Activated naive CD8-positive, alpha-beta T cell treated with anti-CD3 and anti-CD28 coated beads for 36 hours (primary cell): ENCODE measurements at regions not wholly inside any gene's neighbourhood (a gene's known extent, or its start where the extent isn't known, plus 50 kb on each side); places are given as distances from the start of the nearest gene placed in this dataset.

ENCODE experiments used
- DNase-seq: peaks from one replicate; pipeline ENCODE4 v3.0.0; 2021
- H3K27ac Mint-ChIP-seq: one replicate; pipeline ENCODE4 v1.8.0; 2022; ENCODE audit warnings: mild to moderate bottlenecking, moderate library complexity, mixed read lengths
- H3K27me3 Mint-ChIP-seq: one replicate; pipeline ENCODE4 v1.8.0; 2022; ENCODE audit warnings: mild to moderate bottlenecking, mixed read lengths
- H3K36me3 Mint-ChIP-seq: one replicate; pipeline ENCODE4 v1.8.0; 2021; ENCODE audit warnings: mild to moderate bottlenecking, mixed read lengths
- H3K4me1 Mint-ChIP-seq: one replicate; pipeline ENCODE4 v1.8.0; 2021; ENCODE audit warnings: mixed read lengths
- H3K4me3 Mint-ChIP-seq: one replicate; pipeline ENCODE4 v1.8.0; 2022; ENCODE audit warnings: mild to moderate bottlenecking, moderate library complexity, mixed read lengths
- H3K9me3 Mint-ChIP-seq: one replicate; pipeline ENCODE4 v1.8.0; 2022; ENCODE audit warnings: mixed read lengths

GRCh38 chr3:13707456-13707855 lies 158.5 kb downstream of the FBLN2 start:
- no peak overlapping the region for H3K27ac Mint-ChIP-seq
- peaks cover 14% of the 10 kb centered on the region for H3K27me3 Mint-ChIP-seq
- no peaks in the 10 kb centered on the region for H3K4me1 Mint-ChIP-seq
- no peak overlapping the region for H3K4me3 Mint-ChIP-seq
- H3K36me3 Mint-ChIP-seq: peaks cover 3% of the 10 kb centered on the region
- no peak for DNase-seq
- peaks cover 45% of the 10 kb centered on the region for H3K9me3 Mint-ChIP-seq

DNA sequence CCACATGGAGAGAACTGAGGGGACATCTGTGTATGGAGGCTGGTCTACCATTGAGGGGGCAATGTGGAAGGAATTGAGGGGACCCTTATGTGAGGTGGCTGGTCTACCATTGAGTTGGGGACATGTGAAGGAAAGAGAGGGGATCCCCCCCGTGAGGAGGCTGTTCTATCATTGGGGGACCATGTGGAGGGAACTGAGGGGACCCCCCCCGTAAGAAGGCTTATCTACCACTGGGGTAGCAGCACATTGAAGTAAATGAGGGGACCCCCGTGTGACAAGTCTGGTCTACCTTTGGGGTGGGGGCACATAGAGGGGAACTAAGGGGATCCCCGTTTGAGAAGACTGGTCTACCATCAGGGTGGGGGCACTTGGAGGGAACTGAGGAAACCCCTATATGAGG lies 158.0 kb downstream of the FBLN2 start:
- peaks cover 3% of the 10 kb centered on the region for H3K36me3 Mint-ChIP-seq
- no peak overlapping the region for H3K27ac Mint-ChIP-seq
- peaks cover 42% of the 10 kb centered on the region for H3K9me3 Mint-ChIP-seq
- no peaks in the 10 kb centered on the region for H3K4me1 Mint-ChIP-seq
- H3K27me3 Mint-ChIP-seq: peaks cover 13% of the 10 kb centered on the region
- DNase-seq: no peak
- H3K4me3 Mint-ChIP-seq: no peak overlapping the region

- Mint-ChIP-seq H3K27me3 (peaks cover 13% of the 10 kb centered on the region), H3K27ac (no peak overlapping the region), H3K36me3 (peaks cover 3% of the 10 kb centered on the region), H3K9me3 (peaks cover 38% of the 10 kb centered on the region), H3K4me1 (no peaks in the 10 kb centered on the region), H3K4me3 (no peak overlapping the region)
- DNase-seq: no peak
Measured at GRCh38 chr3:13706451-13706850, 157.5 kb downstream of the FBLN2 start.

DNA sequence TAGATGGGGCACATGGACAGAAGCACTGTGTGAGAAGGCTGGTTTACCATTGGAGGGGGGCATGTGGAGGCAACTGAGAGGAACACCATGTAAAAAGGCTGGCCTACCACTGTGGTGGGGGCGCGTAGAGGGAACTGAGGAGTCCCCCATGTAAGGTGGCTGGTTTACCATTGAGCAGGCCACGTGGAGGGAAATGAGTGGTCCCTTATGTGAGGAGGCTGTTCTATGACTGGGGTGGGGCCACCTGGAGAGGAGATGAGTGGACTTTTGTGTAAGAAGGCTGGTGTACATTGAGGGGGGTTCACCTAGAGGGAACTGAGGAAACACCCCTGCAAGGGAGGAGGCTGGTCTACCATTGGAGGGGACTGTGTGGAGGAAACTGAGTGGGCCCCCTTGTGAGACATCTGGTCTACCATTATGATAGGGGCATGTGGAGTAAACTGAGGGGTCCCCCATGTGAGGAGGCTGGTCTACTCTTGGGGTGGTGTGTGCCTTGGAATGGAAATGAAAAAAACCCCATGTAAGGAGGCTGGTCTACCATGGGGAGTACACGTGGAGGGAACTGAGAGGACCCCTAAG lies 156.9 kb downstream of the FBLN2 start:
- peaks cover under 1% of the 10 kb centered on the region for H3K36me3 Mint-ChIP-seq
- H3K4me1 Mint-ChIP-seq: no peaks in the 10 kb centered on the region
- H3K9me3 Mint-ChIP-seq: peaks cover 31% of the 10 kb centered on the region
- no peak overlapping the region for H3K27ac Mint-ChIP-seq
- H3K27me3 Mint-ChIP-seq: peaks cover 13% of the 10 kb centered on the region
- H3K4me3 Mint-ChIP-seq: no peak overlapping the region
- DNase-seq: no peak

GRCh38 chr3:13705051-13705450 lies 156.1 kb downstream of the FBLN2 start:
- no peaks in the 10 kb centered on the region for H3K4me1 Mint-ChIP-seq
- no peak overlapping the region for H3K4me3 Mint-ChIP-seq
- no peaks in the 10 kb centered on the region for H3K36me3 Mint-ChIP-seq
- H3K27ac Mint-ChIP-seq: no peak overlapping the region
- no peak for DNase-seq
- peaks cover 13% of the 10 kb centered on the region for H3K27me3 Mint-ChIP-seq
- peaks cover 26% of the 10 kb centered on the region for H3K9me3 Mint-ChIP-seq

- Mint-ChIP-seq H3K9me3 (peaks cover 23% of the 10 kb centered on the region), H3K4me3 (no peak overlapping the region), H3K27ac (no peak overlapping the region), H3K4me1 (no peaks in the 10 kb centered on the region), H3K36me3 (no peaks in the 10 kb centered on the region), H3K27me3 (peaks cover 10% of the 10 kb centered on the region)
- no peak for DNase-seq
Measured at GRCh38 chr3:13704174-13704573, 155.2 kb downstream of the FBLN2 start.

DNA sequence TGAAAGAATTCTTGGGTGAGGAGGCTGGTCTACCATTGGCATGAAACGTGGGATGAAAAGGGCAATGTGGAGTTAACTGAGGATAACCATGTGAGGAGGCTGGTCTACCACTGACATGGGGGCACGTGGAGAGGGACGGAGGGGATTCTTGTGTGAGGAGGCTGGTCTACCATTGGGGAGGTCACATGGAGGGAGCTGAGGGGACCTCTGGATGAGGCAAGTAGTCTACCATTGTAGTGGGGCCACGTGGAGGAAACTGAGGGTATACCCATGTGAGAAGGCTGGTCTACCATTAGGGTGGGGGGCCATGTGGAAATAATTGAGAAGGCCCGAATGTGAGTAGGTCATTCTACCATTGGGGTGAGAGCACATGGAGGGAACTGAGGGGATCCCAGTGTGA lies 154.1 kb downstream of the FBLN2 start:
- H3K4me3 Mint-ChIP-seq: no peak overlapping the region
- H3K4me1 Mint-ChIP-seq: no peaks in the 10 kb centered on the region
- no peak overlapping the region for H3K27ac Mint-ChIP-seq
- peaks cover 10% of the 10 kb centered on the region for H3K27me3 Mint-ChIP-seq
- peaks cover 16% of the 10 kb centered on the region for H3K9me3 Mint-ChIP-seq
- no peaks in the 10 kb centered on the region for H3K36me3 Mint-ChIP-seq
- no peak for DNase-seq

DNA sequence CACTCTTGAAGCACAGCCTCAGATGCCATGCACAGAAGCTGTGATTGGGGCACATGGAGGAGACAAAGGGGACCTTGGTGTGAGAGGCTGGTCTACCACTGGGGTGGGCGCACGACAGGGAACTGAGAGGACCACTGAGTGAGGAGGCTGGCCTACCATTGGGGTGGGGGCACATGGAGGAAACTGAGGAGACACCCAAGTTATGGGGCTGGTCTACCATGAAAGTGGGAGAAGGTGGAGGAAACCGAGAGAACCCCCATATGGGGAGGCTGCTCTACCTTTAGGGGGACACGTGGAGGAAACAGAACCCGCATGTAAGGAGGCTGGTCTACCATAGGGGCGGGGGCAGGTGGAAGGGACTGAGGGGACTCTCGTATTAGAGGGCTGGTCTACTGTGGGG lies 153.4 kb downstream of the FBLN2 start:
- Mint-ChIP-seq H3K27ac (no peak overlapping the region), H3K4me1 (no peaks in the 10 kb centered on the region), H3K36me3 (no peaks in the 10 kb centered on the region), H3K4me3 (no peak overlapping the region), H3K9me3 (peaks cover 10% of the 10 kb centered on the region), H3K27me3 (peaks cover 10% of the 10 kb centered on the region)
- no peak for DNase-seq

- Mint-ChIP-seq H3K27ac (no peak overlapping the region), H3K4me1 (no peaks in the 10 kb centered on the region), H3K4me3 (no peak overlapping the region), H3K27me3 (peaks cover 10% of the 10 kb centered on the region), H3K9me3 (peaks cover 4% of the 10 kb centered on the region), H3K36me3 (no peaks in the 10 kb centered on the region)
- no peak for DNase-seq
Measured at GRCh38 chr3:13700889-13701288, 152.0 kb downstream of the FBLN2 start.

DNA sequence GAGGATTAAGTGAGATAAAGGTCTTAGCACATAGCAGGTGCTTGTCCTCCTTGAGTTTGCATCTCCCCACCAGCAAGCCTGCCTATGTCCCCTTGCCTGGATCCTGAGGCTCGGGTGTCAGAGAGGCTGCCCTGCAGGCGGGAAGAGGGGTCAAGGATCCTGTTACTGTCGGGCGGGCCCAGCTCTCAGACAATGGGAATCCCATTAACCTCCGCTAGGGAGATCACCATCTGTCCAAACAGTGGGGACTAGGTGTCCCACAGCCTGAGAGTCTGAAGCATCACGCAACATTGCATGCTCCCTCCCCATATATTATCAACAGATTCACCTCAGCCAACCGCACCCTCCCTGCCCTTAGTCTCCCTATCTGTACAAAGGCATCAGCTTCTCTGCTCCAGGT lies 151.4 kb downstream of the FBLN2 start:
- no peaks in the 10 kb centered on the region for H3K36me3 Mint-ChIP-seq
- peaks cover 4% of the 10 kb centered on the region for H3K9me3 Mint-ChIP-seq
- H3K4me3 Mint-ChIP-seq: no peak overlapping the region
- H3K4me1 Mint-ChIP-seq: no peaks in the 10 kb centered on the region
- DNase-seq: no peak
- H3K27me3 Mint-ChIP-seq: peaks cover 10% of the 10 kb centered on the region
- no peak overlapping the region for H3K27ac Mint-ChIP-seq

GRCh38 chr3:13696699-13697098 lies 147.8 kb downstream of the FBLN2 start:
- Mint-ChIP-seq H3K9me3 (no peaks in the 10 kb centered on the region), H3K4me3 (no peak overlapping the region), H3K4me1 (no peaks in the 10 kb centered on the region), H3K27me3 (no peaks in the 10 kb centered on the region), H3K36me3 (no peaks in the 10 kb centered on the region), H3K27ac (no peak overlapping the region)
- no peak for DNase-seq

DNA sequence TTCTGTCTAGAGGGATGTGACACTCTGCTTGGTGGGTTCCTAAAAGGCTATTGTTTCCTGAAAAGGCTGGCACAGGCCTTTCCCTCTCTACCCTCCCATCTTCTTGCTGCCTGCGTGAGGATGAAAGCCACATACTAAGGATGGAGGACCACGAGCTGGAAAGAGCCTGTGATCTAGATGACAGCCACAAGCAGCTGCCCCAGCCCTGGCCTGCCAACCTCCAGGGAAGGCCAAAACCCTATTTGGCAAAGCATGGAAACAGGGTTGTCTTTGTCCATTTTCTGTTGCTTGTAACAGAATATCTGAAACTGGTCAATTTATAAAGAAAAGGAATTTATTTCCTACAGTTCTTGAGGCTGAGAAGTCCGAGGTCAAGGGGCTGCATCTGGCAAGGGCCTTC lies 144.5 kb downstream of the FBLN2 start:
- H3K27me3 Mint-ChIP-seq: no peaks in the 10 kb centered on the region
- DNase-seq: no peak
- H3K4me3 Mint-ChIP-seq: no peak overlapping the region
- no peak overlapping the region for H3K27ac Mint-ChIP-seq
- H3K4me1 Mint-ChIP-seq: no peaks in the 10 kb centered on the region
- no peaks in the 10 kb centered on the region for H3K9me3 Mint-ChIP-seq
- no peaks in the 10 kb centered on the region for H3K36me3 Mint-ChIP-seq

GRCh38 chr3:13690636-13691035 lies 141.7 kb downstream of the FBLN2 start:
- DNase-seq: no peak
- H3K4me1 Mint-ChIP-seq: no peaks in the 10 kb centered on the region
- no peaks in the 10 kb centered on the region for H3K36me3 Mint-ChIP-seq
- H3K27ac Mint-ChIP-seq: no peak overlapping the region
- H3K9me3 Mint-ChIP-seq: no peaks in the 10 kb centered on the region
- H3K27me3 Mint-ChIP-seq: peaks cover 2% of the 10 kb centered on the region
- H3K4me3 Mint-ChIP-seq: no peak overlapping the region

DNA sequence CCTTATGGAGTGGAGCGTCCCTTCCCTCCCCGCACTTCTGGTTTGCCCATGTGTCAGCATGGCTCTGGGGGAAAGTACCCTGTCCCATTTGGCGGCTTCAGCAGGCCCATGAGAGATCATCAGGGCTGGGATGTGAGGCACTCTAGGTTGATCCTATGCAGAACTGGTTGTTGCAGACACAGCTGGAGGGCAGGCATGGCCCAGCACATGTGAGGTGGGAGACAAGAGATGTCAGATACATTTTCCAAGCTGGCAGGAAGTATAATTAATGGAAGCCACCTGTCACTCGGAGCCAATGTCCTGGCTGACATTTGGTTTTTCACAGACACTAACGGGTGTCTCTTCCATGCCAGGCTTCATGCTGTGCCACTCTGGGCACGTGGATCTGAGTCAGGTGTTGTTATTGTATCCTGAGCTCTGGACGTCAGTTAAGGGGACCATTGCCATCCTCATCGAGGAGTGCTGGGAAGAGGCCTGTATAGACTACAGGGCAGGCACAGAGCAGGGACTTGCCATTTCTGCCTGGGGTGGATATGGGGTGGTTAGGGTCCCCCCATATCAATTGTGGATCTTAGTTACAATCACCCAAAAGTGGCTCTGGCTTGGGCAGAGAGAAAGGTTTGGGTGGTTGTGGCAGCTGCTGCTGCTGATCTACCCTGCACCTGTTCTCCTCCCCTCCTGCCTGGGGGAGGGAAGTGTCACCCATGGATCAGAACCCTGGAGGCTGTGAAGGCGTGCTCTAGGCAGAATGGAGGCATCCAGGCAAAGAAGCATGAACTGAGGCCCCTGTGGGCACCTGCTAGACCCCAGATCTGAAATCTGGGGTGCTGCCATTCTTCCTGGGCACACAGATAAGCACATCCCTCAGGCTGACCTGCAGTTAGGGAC lies 140.7 kb downstream of the FBLN2 start:
- H3K4me1 Mint-ChIP-seq: no peaks in the 10 kb centered on the region
- H3K9me3 Mint-ChIP-seq: no peaks in the 10 kb centered on the region
- no peak overlapping the region for H3K4me3 Mint-ChIP-seq
- no peak overlapping the region for H3K27ac Mint-ChIP-seq
- DNase-seq: no peak
- no peaks in the 10 kb centered on the region for H3K36me3 Mint-ChIP-seq
- H3K27me3 Mint-ChIP-seq: peaks cover 3% of the 10 kb centered on the region

- no peak for DNase-seq
- no peak overlapping the region for H3K27ac Mint-ChIP-seq
- peaks cover 3% of the 10 kb centered on the region for H3K27me3 Mint-ChIP-seq
- no peaks in the 10 kb centered on the region for H3K9me3 Mint-ChIP-seq
- no peak overlapping the region for H3K4me3 Mint-ChIP-seq
- H3K36me3 Mint-ChIP-seq: no peaks in the 10 kb centered on the region
- no peaks in the 10 kb centered on the region for H3K4me1 Mint-ChIP-seq
Measured at GRCh38 chr3:13688824-13689223, 139.9 kb downstream of the FBLN2 start.

DNA sequence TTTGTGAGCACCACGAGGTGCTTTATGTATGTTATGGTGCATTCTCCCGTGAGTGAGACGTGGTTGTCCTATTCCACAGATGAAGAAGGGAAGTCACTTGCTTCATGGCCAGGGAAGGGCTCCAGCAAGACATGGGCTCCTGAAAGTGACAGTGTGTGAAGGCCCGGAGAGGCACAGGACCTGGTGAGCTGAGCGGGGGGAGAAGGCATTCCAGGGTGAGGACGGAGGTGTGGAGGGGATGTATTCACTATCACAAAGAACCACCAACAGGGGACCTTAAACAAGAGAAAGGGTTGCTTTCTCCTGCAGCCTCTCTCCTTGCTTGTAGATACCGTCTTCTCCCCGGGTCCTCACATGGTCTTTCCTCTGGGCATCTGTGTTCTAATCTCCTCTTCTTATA lies 139.1 kb downstream of the FBLN2 start:
- Mint-ChIP-seq H3K27me3 (peaks cover 3% of the 10 kb centered on the region), H3K4me3 (no peak overlapping the region), H3K4me1 (no peaks in the 10 kb centered on the region), H3K9me3 (no peaks in the 10 kb centered on the region), H3K27ac (no peak overlapping the region), H3K36me3 (no peaks in the 10 kb centered on the region)
- DNase-seq: no peak
